GM12873 (cell line): ENCODE measurements at regions not wholly inside any gene's neighbourhood (a gene's known extent, or its start where the extent isn't known, plus 50 kb on each side); places are given as distances from the start of the nearest gene placed in this dataset.

Experiments used
- CTCF ChIP-seq: IDR thresholded peaks from 2 replicates; pipeline ENCODE4 v1.5.1; 2012; ENCODE audit warnings: low read depth, mild to moderate bottlenecking, moderate library complexity, low read length, control low read depth; ENCODE audit not compliant: insufficient read depth; ENCODE audit errors: missing control alignments

- TF ChIP-seq CTCF, result no peak
These were observed 96.4 kb upstream of the DPH5 start for GRCh38 chr1:101121975-101122374.

- TF ChIP-seq CTCF, result no peak
These were observed 95.9 kb upstream of the DPH5 start for GRCh38 chr1:101121504-101121903.

GRCh38 chr1:101120868-101121267 is 95.3 kb upstream of the DPH5 start:
- TF ChIP-seq CTCF, result no peak

- TF ChIP-seq CTCF, result no peak
These were observed 93.7 kb upstream of the DPH5 start for GRCh38 chr1:101119289-101119688.

- TF ChIP-seq CTCF, result no peak
These were observed 90.4 kb upstream of the DPH5 start for GRCh38 chr1:101116006-101116405.

GRCh38 chr1:101115112-101115511 is 89.5 kb upstream of the DPH5 start:
- TF ChIP-seq CTCF, result no peak

- TF ChIP-seq CTCF, result no peak
These were observed 86.6 kb upstream of the DPH5 start for GRCh38 chr1:101112051-101112780.

GRCh38 chr1:101111461-101111860 is 85.9 kb upstream of the DPH5 start:
- TF ChIP-seq CTCF, result no peak
